GM18951 (cell line): ENCODE measurements at regions not wholly inside any gene's neighbourhood (a gene's known extent, or its start where the extent isn't known, plus 50 kb on each side); places are given as distances from the start of the nearest gene placed in this dataset.
"Not testable (repeated sequence)": the region's sequence is repeated elsewhere in the genome, so short reads cannot be mapped to it uniquely, and the experiment has no call there.

Source experiments
- POLR2A ChIP-seq: IDR thresholded peaks from 4 replicates; pipeline ENCODE4 v1.6.1; 2011; ENCODE audit warnings: mild to moderate bottlenecking; ENCODE audit not compliant: insufficient read length, insufficient read depth; ENCODE audit errors: extremely low read depth
- in situ Hi-C: fragments of 300-500 bp; cut with MboI; formaldehyde crosslinking; loops from one replicate; pipeline ENCODE4 v1.12.0; 2022; ENCODE audit warnings: low sequenced_read_pairs, mixed read lengths, inconsistent platforms; ENCODE audit not compliant: unreplicated experiment

GRCh38 chr12:31162896-31163560 lies 89.4 kb downstream of the DDX11 start:
- in situ Hi-C loops: not testable (repeated sequence)

- in situ Hi-C loops: not testable (repeated sequence)
These were observed 100.6 kb downstream of the DDX11 start for GRCh38 chr12:31174293-31174692.

- in situ Hi-C loops: not testable (repeated sequence)
These were observed 103.9 kb downstream of the DDX11 start for GRCh38 chr12:31177514-31177913.

- in situ Hi-C loops: not testable (repeated sequence)
These were observed 105.2 kb downstream of the DDX11 start for GRCh38 chr12:31178875-31179274.

GRCh38 chr12:31179627-31180237 lies 106.1 kb downstream of the DDX11 start:
- in situ Hi-C loops: not testable (repeated sequence)

- in situ Hi-C loops: not testable (repeated sequence)
These were observed 108.9 kb downstream of the DDX11 start for GRCh38 chr12:31182571-31182970.

GRCh38 chr12:31183107-31183506 lies 109.4 kb downstream of the DDX11 start:
- in situ Hi-C loops: not testable (repeated sequence)

- in situ Hi-C loops: not testable (repeated sequence)
These were observed 110.2 kb downstream of the DDX11 start for GRCh38 chr12:31183899-31184298.

- in situ Hi-C loops: not testable (repeated sequence)
These were observed 111.0 kb downstream of the DDX11 start for GRCh38 chr12:31184667-31185066.

- in situ Hi-C loops: not testable (repeated sequence)
These were observed 119.0 kb downstream of the DDX11 start for GRCh38 chr12:31192689-31193088.

GRCh38 chr12:31195620-31196019 lies 122.0 kb downstream of the DDX11 start:
- in situ Hi-C loops: not testable (repeated sequence)

GRCh38 chr12:31199476-31199875 lies 125.8 kb downstream of the DDX11 start:
- in situ Hi-C loops: not testable (repeated sequence)

- in situ Hi-C loops: no loop called here
- no peak for TF ChIP-seq POLR2A
These were observed 124.6 kb downstream of the SINHCAF start for GRCh38 chr12:31201382-31201781.

- in situ Hi-C loops: no loop called here
- TF ChIP-seq POLR2A: no peak
These were observed 122.7 kb downstream of the SINHCAF start for GRCh38 chr12:31203261-31203660.

GRCh38 chr12:31205054-31205453 lies 120.9 kb downstream of the SINHCAF start:
- no peak for TF ChIP-seq POLR2A
- in situ Hi-C loops: no loop called here
